Activated gamma-delta T cell treated with Interleukin-2 at 50 U/mL for 16 hours (primary cell): ENCODE measurements at regions not wholly inside any gene's neighbourhood (a gene's known extent, or its start where the extent isn't known, plus 50 kb on each side); places are given as distances from the start of the nearest gene placed in this dataset.

Source experiments
- DNase-seq: peaks from one replicate; pipeline ENCODE4 v3.0.0-alpha.2; 2020

DNA sequence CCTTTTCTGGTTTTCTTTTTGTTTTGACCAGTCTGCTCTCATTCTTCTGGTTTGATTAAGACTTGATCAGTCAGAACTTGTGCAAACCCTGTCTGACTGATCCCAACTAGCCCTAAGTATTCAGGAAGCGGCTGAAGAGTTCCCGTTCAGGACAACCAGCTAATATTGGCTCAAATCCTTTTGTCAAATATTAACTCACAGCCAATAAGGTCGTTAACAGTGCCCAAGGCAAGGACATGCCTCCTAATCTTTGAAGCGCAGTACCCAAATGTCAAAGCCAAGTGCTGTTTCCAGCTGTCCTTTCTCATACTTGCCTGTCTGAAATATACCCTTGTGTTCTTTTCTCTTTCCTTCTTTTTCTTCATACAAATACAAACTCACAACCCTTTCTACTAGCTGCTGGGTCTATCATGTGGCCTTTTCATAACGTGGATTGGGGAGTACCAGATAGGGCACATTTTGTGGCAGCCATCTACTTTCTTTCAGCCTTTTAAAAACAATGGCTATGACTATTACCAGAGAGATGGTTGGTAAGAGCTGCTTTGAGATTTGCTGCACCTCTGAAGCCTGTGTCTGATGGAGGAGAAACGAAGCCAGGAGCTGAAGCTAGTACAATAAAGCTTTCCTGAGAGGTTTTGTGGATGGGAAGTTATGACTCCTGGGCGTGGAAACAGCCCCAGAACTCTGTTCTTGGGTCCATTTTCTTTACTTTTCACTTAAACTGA lies 266.4 kb upstream of the ZNF608 start:
- DNase-seq = no peak

DNA sequence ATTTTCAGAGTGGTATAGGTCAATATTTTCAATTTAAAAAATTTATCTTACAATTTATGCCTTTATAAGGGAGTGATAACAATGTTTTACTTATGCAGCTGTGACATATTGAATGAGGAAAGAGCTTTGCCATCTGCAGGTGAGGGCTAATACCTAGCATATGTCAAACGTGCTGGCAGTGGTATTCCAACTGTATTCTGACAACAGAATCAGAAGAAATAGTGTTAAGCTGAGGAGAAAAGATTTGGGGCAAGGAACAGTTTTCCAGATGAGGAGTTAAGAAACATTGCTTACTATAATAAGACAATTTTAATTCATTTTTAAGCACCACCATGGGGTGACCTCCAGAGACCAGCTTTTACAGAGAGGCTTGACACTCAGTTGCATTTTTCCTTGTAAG lies 267.8 kb upstream of the ZNF608 start:
- no peak for DNase-seq

GRCh38 chr5:125017796-125018195 lies 271.4 kb upstream of the ZNF608 start:
- no peak for DNase-seq

GRCh38 chr5:125023673-125024072 lies 277.2 kb upstream of the ZNF608 start:
- no peak for DNase-seq

GRCh38 chr5:125026867-125027731 lies 280.7 kb upstream of the ZNF608 start:
- DNase-seq = no peak

DNA sequence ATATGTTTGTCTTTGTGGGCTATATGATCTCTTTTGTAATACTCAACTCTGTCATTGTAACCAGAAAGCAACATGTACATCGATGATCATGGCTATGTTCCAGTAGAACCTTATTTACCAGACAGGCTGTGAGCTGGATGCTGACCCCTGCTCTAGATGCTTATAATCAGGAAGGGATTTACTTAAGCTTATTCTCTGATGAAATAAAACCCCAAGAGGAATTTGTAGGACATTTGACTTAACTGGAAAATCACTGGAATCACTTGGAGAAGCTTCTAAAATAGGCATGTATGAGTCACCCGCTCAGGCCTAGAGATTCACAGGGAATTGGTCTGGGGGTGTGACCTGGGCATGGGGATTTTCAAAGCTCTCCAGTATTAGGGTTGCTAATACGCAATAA lies 285.8 kb upstream of the ZNF608 start:
- no peak for DNase-seq

GRCh38 chr5:125033602-125034001 lies 287.2 kb upstream of the ZNF608 start:
- DNase-seq = no peak

DNA sequence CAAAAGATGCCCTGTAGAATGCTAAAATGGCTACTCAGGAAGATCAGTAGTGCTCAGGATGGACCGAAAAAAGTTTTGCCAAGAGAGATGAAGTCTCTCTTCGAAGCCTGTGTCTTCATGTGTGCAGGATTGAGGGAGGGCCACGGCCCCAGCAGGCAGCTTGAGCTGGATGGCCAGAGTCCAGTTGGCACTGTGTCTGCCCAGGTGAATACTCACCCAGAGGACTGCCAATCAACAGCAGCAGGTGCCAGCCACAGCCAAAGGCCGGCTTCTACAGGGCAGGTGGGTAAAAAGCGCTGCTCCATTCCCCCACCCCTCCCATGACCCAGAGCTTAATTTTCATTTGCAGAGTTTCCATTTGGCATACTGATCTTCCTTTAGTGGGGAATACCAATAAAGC lies 287.9 kb upstream of the ZNF608 start:
- no peak for DNase-seq

DNA sequence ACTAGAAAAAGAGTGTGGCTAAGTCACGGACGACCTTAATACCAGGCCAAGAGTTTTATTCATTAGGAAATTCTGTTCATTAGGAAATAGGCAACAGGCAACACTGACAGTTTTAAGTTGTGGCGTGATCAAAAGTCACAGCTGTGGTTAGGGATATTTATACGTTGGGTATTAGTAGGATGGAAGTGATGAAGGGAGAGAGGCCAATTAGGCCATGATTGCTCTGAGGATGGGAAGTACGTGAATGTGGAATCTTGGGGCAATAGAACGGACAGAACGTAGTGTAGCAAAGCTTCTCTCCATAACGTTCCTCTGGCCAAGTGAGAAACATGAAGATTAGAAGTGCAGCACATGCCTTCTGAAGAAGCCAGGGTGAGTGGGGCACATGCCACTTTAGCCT lies 290.1 kb upstream of the ZNF608 start:
- no peak for DNase-seq

DNA sequence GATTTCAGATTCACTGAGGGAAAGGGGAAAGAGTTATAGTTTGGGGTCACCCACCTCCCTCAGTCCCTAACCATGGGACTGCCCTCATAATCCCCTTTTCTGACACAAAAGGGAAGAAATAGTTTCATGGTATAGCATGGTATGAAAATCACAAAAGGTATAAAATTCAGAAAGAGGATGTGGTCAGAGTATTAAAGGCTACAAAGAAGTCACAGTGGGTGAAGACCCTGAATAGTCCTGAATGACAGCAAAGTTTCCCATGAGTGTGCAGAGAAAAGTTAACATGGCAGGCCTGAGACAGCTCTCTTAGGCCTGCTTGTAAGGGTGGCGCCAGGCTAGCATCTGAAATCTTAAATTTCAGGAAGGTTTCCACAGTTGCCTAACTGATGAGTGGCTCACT lies 290.6 kb upstream of the ZNF608 start:
- DNase-seq = no peak

DNA sequence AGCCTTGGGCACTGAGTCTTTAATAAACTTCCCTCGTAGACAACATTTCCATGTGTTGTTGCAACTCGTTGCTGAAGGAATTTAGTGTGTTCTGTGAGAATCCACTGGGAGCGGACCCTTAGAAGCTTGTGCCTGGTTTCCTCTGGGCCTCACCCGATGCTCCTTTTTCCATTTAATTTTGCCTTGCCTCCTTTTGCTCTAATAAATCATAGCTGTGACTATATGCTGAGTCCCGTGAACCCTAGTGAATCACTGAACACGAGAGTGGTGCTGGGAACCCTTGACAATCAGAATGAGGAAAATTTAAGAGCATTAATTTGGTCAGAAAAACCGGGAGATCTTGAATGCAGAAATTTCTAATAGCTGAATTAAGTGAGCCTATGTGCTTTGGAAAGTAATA lies 291.1 kb upstream of the ZNF608 start:
- DNase-seq = no peak

DNA sequence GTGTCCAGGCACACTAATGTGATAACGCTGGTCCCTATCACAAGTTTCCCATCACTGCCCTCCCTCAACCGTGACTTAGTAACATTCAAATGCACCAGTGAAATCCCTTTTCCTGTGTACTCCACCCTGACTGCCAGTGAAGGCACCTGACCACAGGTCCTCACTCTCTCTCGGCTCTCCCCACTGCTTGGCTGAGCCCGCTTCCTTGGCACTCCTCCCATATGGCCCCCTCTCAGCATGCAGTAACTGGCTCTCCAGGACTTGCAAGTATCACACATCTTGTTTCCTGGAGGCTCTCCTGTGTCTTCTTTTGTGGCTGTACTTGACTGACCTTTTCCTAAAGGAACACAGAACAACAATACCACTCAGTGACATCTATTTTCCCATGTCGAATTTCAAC lies 292.0 kb upstream of the ZNF608 start:
- no peak for DNase-seq

GRCh38 chr5:125041798-125042197 lies 295.4 kb upstream of the ZNF608 start:
- no peak for DNase-seq

DNA sequence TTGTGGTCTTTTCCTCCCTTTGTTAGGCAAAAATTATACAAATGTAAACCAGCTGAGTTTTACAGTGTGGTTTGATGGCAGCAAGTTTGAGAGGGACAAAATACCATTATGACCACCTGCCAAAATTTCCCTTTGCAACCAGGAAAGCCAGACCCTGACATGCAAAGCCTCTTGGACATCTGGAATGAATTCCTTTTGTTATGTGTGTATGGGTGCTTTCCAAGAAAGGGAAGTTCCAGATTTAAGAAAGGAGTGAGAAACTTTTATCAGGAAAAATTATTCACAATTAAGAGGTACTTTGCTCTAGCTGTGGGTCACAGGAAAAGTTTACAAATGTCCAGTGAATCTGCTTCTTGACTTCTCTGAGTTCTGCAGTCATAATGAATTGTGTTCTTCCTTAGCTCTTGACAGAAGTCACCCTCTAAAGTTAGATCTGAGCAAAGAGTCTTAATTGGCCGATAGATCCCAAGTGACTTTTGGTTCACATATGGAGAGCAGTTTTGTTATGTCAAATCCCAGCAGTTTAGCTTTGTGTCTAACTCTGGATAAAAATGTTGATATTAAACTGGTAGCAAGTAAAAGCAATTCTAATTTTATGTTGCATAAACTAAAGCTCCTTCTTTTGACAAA lies 295.9 kb upstream of the ZNF608 start:
- DNase-seq = no peak

- DNase-seq = no peak
Observed at GRCh38 chr5:125043781-125044391, 297.4 kb upstream of the ZNF608 start.

DNA sequence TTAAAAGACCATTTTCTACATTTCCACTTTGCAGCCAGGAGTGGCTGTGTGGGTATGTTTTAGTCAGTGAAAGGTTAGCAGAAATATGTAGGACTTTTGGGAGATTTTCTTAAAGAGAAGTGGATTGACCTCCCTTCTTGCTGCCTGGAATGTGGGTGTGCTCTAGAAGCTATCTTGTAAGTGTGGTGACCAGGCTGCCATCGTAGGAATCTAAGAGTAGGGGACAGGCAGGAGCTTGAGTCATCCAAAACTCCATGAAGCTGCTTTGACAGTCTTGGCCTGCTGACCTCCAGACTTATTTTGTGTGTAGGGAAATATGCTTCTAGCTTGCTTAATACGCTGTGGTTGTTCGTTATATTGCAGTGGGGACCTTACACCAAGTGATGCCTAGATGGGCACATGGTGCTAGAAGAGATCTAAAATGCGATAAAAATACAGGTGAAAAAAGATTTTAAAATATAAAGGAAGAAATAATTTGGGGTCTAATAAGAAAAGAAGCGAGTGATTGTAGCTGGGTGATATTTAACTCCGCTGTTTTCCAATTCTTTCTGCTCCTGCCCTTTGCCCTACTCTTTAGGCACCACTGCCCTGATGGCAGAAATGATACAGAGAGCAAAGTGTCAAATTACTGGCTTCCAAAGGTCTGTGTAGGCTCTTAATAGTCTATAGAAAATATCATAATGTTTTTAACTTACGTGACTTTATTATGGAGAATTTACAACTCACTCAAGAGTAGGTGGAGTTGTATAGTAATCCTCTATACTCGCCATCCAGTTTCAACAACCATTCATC lies 298.2 kb upstream of the ZNF608 start:
- DNase-seq = no peak

DNA sequence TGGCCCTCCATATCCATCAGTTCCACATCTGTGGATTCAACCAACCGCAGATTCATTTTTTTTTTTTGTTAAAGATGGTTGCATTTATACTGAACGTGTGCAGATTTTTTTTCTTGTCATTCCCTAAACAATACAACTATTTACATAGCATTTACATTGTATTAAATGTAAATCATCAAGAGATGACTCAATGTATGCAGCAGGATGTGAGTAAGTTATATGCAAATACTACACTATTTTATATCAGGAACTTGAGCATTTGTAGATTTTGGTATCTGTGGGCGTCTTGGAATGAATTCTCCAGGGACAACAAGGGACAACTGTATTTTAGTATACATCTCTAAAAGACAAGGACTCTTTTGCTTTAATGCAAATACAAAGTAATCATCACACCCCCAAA lies 299.2 kb upstream of the ZNF608 start:
- DNase-seq = no peak

DNA sequence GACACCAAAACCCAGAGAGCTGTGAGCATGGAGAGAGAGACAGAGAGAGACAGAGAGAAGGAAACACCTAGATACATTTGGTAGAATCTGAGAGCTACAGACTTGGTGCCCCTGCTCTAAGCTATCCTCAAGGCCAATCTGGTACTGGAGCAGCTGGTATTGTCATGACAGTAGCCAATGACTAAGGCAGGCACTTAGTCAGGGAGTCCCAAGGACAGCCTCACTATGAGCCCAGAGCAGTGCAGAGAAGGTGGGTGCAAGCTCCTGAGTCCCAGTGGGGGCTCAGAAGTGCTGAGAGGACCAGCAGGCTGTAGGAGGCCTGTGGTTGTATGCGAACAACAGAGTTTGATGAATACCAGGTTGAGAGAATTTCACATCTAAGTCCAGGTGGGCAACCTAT lies 300.4 kb upstream of the ZNF608 start:
- DNase-seq = no peak

GRCh38 chr5:125047871-125048270 lies 301.4 kb upstream of the ZNF608 start:
- no peak for DNase-seq

DNA sequence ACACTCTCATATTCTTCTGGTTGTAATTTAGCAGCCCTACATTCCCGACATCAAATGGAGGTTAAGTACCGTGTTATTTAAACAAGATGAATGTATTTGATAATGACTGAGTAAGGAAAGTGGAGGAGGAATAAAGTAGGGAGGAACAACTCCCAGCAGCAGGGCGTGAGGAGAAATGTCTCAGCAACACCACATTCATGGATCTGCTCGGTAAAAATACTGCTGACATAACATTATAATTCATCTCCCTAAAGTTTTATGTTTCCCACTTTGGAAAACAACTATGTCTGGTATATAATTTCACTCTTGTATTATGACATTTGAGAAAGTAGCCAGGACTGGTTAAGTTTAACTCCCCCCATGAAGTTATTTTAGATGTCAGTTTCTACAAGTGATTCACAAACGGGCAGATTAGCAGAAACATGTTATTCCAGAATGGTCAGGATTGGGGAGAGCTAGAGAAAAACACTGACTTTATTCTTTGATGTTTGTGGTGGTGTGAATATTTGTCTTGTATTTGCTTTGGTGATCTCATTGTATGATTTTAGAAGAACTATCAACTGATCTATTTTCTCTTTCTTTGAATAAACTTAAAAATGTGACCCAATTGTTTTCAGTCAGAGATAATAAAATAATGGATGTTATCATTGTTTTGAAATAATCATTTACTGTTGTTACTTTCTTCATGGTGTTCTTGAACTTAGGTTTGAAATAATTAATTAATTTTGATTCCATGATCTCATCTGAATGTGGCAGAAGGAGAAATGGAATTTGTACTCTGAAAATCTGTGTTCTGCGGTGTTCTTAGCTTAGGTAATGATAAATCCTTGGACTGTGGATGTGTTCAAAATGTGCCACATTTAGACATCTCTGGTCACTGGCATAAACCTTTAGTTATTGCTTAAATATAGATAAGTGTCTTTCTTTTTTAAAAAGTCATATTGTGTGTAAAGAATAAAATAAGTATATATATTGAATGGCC lies 303.6 kb upstream of the ZNF608 start:
- DNase-seq = no peak

- no peak for DNase-seq
Observed at GRCh38 chr5:125050926-125051325, 304.5 kb upstream of the ZNF608 start.
